HepG2 (cell line): ENCODE measurements at regions not wholly inside any gene's neighbourhood (a gene's known extent, or its start where the extent isn't known, plus 50 kb on each side); places are given as distances from the start of the nearest gene placed in this dataset.

ENCODE experiments used
- ATAC-seq: fragments of 200-7000 bp; cut with Tn5 transposase; 3 replicates; pipeline ENCODE4 v1.9.1; 2020; ENCODE audit warnings: mild to moderate bottlenecking, moderate library complexity
- BruUV-seq: library from RNA; stranded (reverse); fragments of 400-500 nt; replicated peaks from 2 replicates; lab custom pipeline; 2021; lab: Mats Ljungman, UMichigan
- CTCF ChIA-PET: fragments of 300-600 bp; formaldehyde crosslinking; extraction: SDS; loops from one replicate; lab custom pipeline; 2021; ENCODE audit warnings: low total read pairs, inconsistent platforms, low intra/inter-chr PET ratio; lab: Yijun Ruan, JAX
- POLR2A ChIA-PET: fragments of 350-600 bp; sonication (Branson Sonifier 250); formaldehyde crosslinking; loops from one replicate; lab custom pipeline; 2020; ENCODE audit warnings: antibody characterized with exemption, inconsistent platforms; lab: Yijun Ruan, JAX
- DNase-seq: peaks from one replicate; pipeline ENCODE4 v3.0.0-alpha.2; 2015; ENCODE audit warnings: low spot score
- FAIRE-seq: peaks from 3 replicates; lab custom pipeline; 2011; peaks lifted over from hg19 to GRCh38; lab: Jason Lieb, UNC
- H2AFZ ChIP-seq: one replicate; pipeline ENCODE4 v1.6.1; 2011; ENCODE audit warnings: low read length, inconsistent platforms
- H3K27ac ChIP-seq: fragments of 300-600 bp; 3 replicates; pipeline ENCODE4 v1.8.0; 2011; ENCODE audit warnings: mixed run types, mild to moderate bottlenecking, mixed read lengths, low read length, inconsistent platforms; ENCODE audit not compliant: insufficient read depth; ENCODE audit errors: extremely low read length
- H3K27me3 ChIP-seq, 2 experiments: fragments of 200-600 bp in 1 of 2; 2 replicates in 1 of 2; 3 replicates in 1 of 2; pipeline versions ENCODE4 v1.6.0 to v1.8.0; 2011; ENCODE audit warnings: low read length in 2 of 2, mild to moderate bottlenecking in 2 of 2, moderate library complexity in 2 of 2, inconsistent platforms in 1 of 2; ENCODE audit not compliant: insufficient read depth in 2 of 2, control insufficient read depth in 1 of 2
- H3K36me3 ChIP-seq, 2 experiments: fragments of 200-600 bp in 1 of 2; replicated peaks in 1 of 2; 2 replicates in 1 of 2; 3 replicates in 1 of 2; pipeline versions ENCODE4 v1.5.1 to v1.8.0; 2011; ENCODE audit warnings: low read length in 2 of 2, inconsistent platforms in 1 of 2; ENCODE audit not compliant: insufficient read depth in 2 of 2, control insufficient read depth in 1 of 2
- H3K4me1 ChIP-seq: 2 replicates; pipeline ENCODE4 v1.5.1; 2012; ENCODE audit warnings: low read length, inconsistent platforms; ENCODE audit not compliant: insufficient read depth
- H3K4me2 ChIP-seq: 2 replicates; pipeline ENCODE4 v1.6.0; 2011; ENCODE audit warnings: low read depth, low read length, inconsistent platforms
- H3K4me3 ChIP-seq, 3 experiments: fragments of 200-600 bp in 1 of 3; sonication (generic), shearing (Covaris generic) in 1 of 3; replicated peaks in 1 of 3; 2 replicates each; pipeline ENCODE4 v1.5.1; 2011 to 2016; ENCODE audit warnings: low read length in 3 of 3, inconsistent platforms in 2 of 3, low read depth in 2 of 3, mild to moderate bottlenecking in 2 of 3, control low read depth in 1 of 3, mixed read lengths in 1 of 3; ENCODE audit not compliant: insufficient read depth in 1 of 3
- H3K79me2 ChIP-seq: one replicate; pipeline ENCODE4 v1.6.1; 2011; ENCODE audit warnings: low read length, inconsistent platforms; ENCODE audit not compliant: insufficient read depth
- H3K9ac ChIP-seq: 2 replicates; pipeline ENCODE4 v1.6.0; 2011; ENCODE audit warnings: mild to moderate bottlenecking, low read depth, low read length, inconsistent platforms; ENCODE audit not compliant: insufficient read depth
- H3K9me3 ChIP-seq: 2 replicates; pipeline ENCODE4 v1.5.1; 2012; ENCODE audit warnings: mild to moderate bottlenecking, low read length
- H4K20me1 ChIP-seq: 2 replicates; pipeline ENCODE4 v1.6.0; 2011; ENCODE audit warnings: inconsistent platforms, mild to moderate bottlenecking, low read length, moderate library complexity; ENCODE audit not compliant: insufficient read depth
- MTF2 ChIP-seq: sonication (generic); formaldehyde crosslinking; IDR thresholded peaks from 2 replicates; pipeline ENCODE4 v1.5.0; 2020; ENCODE audit warnings: missing genetic modification reagents, borderline replicate concordance
- NFE2L2 ChIP-seq: fragments of 150-350 bp; IDR thresholded peaks from 2 replicates; pipeline ENCODE4 v1.6.1; 2014; ENCODE audit warnings: low read length
- RFXAP ChIP-seq: sonication (generic); formaldehyde crosslinking; IDR thresholded peaks from 2 replicates; pipeline ENCODE4 v1.4.0; 2020; ENCODE audit warnings: missing genetic modification reagents, borderline replicate concordance
- SALL1 ChIP-seq: sonication (generic); formaldehyde crosslinking; IDR thresholded peaks from 2 replicates; pipeline ENCODE4 v1.8.0; 2022; ENCODE audit warnings: mild to moderate bottlenecking, missing genetic modification reagents
- SMYD3 ChIP-seq: sonication (generic); formaldehyde crosslinking; IDR thresholded peaks from 2 replicates; pipeline ENCODE4 v1.8.1; 2023; ENCODE audit warnings: mild to moderate bottlenecking, missing genetic modification reagents
- SRF ChIP-seq: IDR thresholded peaks from 2 replicates; pipeline ENCODE4 v1.6.1; 2011; ENCODE audit warnings: mild to moderate bottlenecking, low read depth, low read length, moderate library complexity
- ZNF101 ChIP-seq: sonication (generic); formaldehyde crosslinking; IDR thresholded peaks from 2 replicates; pipeline ENCODE4 v1.4.0; 2020; ENCODE audit warnings: mild to moderate bottlenecking, low read depth, missing genetic modification reagents, borderline replicate concordance
- ZNF317 ChIP-seq: sonication (generic); formaldehyde crosslinking; IDR thresholded peaks from 2 replicates; pipeline ENCODE4 v1.5.0; 2020; ENCODE audit warnings: mild to moderate bottlenecking, missing genetic modification reagents
- ZNF329 ChIP-seq: sonication (generic); formaldehyde crosslinking; IDR thresholded peaks from 2 replicates; pipeline ENCODE4 v1.9.0; 2021; ENCODE audit warnings: low read depth, mild to moderate bottlenecking, missing genetic modification reagents
- ZNF333 ChIP-seq: sonication (generic); formaldehyde crosslinking; IDR thresholded peaks from 2 replicates; pipeline ENCODE4 v1.4.0; 2020; ENCODE audit warnings: mild to moderate bottlenecking, missing genetic modification reagents, borderline replicate concordance
- ZNF510 ChIP-seq: sonication (generic); formaldehyde crosslinking; IDR thresholded peaks from 2 replicates; pipeline ENCODE4 v1.4.0; 2020; ENCODE audit warnings: low read depth, mild to moderate bottlenecking, missing genetic modification reagents
- ZNF775 ChIP-seq: sonication (generic); formaldehyde crosslinking; IDR thresholded peaks from 2 replicates; pipeline ENCODE4 v1.4.0; 2020; ENCODE audit warnings: missing genetic modification reagents, mild to moderate bottlenecking, moderate library complexity, borderline replicate concordance
- WGBS: methylation state at CpG from one replicate; pipeline ENCODE4 v1.1.6; 2017; ENCODE audit warnings: low lambda C conversion rate; 5-methylcytosine and 5-hydroxymethylcytosine counted together
- in situ Hi-C: cut with HindIII; loops from 2 replicates; pipeline ENCODE4 v1.10.0; 2017; ENCODE audit warnings: low pct_unique_long_range_greater_than_20kb; ENCODE audit not compliant: extremely low pct_ligation_motif_present
- intact Hi-C: fragments of 100-400 bp; cut with micrococcal nuclease; formaldehyde crosslinking; loops from one replicate; pipeline ENCODE4 v1.10.0; 2022; ENCODE audit not compliant: unreplicated experiment
- TF ChIP-seq, protein P1 (sequence below): IDR thresholded peaks from 2 replicates; pipeline ENCODE4 v1.6.1; 2016; ENCODE audit warnings: missing compliant biosample characterization, missing genetic modification reagents, borderline replicate concordance
- TF ChIP-seq, protein P2 (sequence below): sonication (generic); formaldehyde crosslinking; IDR thresholded peaks from 2 replicates; pipeline ENCODE4 v1.8.0; 2022; ENCODE audit warnings: mild to moderate bottlenecking, missing genetic modification reagents, borderline replicate concordance

DNA sequence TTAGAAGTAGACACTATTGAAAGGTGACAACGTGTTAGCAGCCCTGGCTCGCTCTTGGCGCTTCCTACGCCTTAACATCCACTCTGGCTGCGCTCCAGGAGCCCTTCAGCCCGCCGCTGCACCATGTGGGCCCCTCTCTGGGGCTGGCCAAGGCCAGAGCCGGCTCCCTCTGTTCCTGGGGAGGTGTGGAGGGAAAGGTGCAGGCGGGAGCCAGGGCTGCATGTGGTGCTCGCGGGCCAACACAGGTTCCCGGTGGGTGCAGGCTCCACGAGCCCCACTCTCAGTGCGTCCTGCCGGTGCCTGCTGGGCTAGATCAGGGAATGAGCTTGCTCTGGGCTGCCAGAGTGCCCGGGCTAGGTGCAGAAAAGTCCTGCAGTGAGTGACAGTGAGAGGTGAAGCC, 1284.3 kb downstream of the OLFM4 start:
- ChIA-PET CTCF (no interaction called here), POLR2A (no interaction called here)
- ATAC-seq (no peak), DNase-seq (no peak), FAIRE-seq (no peak)
- WGBS, result 44% methylated on average over 5 of the region's 16 CpGs
- Histone ChIP-seq H3K4me2 (no peak overlapping the region), H3K27ac (no peak overlapping the region), H3K9ac (no peak overlapping the region), H3K4me1 (no peaks in the 10 kb centered on the region), H2AFZ (no peak overlapping the region), H4K20me1 (no peaks in the 10 kb centered on the region), H3K9me3 (peaks cover 36% of the 10 kb centered on the region; the same call in 1 of the 2 replicates), H3K36me3 (no peaks in the 10 kb centered on the region), H3K27me3 (no peaks in the 10 kb centered on the region), H3K79me2 (no peaks in the 10 kb centered on the region), H3K4me3 (no peak overlapping the region)
- no peak for TF ChIP-seq NFE2L2
- TF ChIP-seq ZNF317 (CRISPR knock-in tag), result no peak
- no peak for TF ChIP-seq ZNF510 (CRISPR knock-in tag)
- TF ChIP-seq SRF, result no peak
- TF ChIP-seq, protein P1, sequence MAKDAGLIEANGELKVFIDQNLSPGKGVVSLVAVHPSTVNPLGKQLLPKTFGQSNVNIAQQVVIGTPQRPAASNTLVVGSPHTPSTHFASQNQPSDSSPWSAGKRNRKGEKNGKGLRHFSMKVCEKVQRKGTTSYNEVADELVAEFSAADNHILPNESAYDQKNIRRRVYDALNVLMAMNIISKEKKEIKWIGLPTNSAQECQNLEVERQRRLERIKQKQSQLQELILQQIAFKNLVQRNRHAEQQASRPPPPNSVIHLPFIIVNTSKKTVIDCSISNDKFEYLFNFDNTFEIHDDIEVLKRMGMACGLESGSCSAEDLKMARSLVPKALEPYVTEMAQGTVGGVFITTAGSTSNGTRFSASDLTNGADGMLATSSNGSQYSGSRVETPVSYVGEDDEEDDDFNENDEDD (CRISPR knock-in tag), result no peak
- in situ Hi-C loops, result no loop called here
- BruUV-seq, result no TSS peak
- intact Hi-C loops, result no loop called here

DNA sequence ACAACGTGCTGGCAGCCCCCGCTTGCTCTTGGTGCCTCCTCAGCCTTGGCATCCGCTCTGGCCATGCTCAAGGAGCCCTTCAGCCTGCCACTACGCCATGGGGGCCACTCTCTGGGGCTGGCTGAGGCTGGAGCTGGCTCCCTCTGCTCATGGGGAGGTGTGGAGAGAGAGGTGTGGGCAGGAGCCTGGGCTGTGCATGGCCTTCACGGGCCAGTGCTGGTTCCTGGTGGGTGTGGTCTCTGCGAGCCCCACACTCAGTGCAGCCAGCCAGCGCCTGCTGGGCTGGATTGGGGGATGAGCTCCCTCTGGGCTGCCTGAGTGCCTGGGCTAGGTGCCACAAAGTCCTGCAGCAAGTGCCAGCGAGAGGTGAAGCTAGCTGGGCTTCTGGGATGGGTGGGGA, 1289.1 kb downstream of the OLFM4 start:
- intact Hi-C loops (no loop called here), in situ Hi-C loops (no loop called here)
- DNase-seq (no peak), FAIRE-seq (no peak), ATAC-seq (no peak)
- ChIA-PET POLR2A (no interaction called here), CTCF (no interaction called here)
- no peak overlapping the region for H2AFZ ChIP-seq
- no peaks in the 10 kb centered on the region for H4K20me1 ChIP-seq
- no peaks in the 10 kb centered on the region for H3K79me2 ChIP-seq
- H3K9ac ChIP-seq, result no peak overlapping the region
- TF ChIP-seq ZNF775 (CRISPR knock-in tag), result no peak
- no peak for TF ChIP-seq ZNF329
- TF ChIP-seq, protein P2, sequence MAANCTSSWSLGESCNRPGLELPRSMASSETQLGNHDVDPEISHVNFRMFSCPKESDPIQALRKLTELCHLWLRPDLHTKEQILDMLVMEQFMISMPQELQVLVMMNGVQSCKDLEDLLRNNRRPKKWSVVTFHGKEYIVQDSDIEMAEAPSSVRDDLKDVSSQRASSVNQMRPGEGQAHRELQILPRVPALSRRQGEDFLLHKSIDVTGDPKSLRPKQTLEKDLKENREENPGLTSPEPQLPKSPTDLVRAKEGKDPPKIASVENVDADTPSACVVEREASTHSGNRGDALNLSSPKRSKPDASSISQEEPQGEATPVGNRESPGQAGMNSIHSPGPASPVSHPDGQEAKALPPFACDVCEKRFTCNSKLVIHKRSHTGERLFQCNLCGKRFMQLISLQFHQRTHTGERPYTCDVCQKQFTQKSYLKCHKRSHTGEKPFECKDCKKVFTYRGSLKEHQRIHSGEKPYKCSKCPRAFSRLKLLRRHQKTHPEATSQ (CRISPR knock-in tag), result no peak
- no peak for TF ChIP-seq RFXAP
- no peak for TF ChIP-seq ZNF333 (CRISPR knock-in tag)
- no peak for TF ChIP-seq SMYD3 (CRISPR knock-in tag)
- no peak for TF ChIP-seq ZNF101 (CRISPR knock-in tag)
- no peak for TF ChIP-seq MTF2 (CRISPR knock-in tag)
- no peak for TF ChIP-seq ZNF510 (CRISPR knock-in tag)
- no peak for TF ChIP-seq SALL1
- peaks cover 53% of the 10 kb centered on the region for H3K9me3 ChIP-seq
- H3K27me3 ChIP-seq, result no peaks in the 10 kb centered on the region
- H3K4me2 ChIP-seq, result no peak overlapping the region
- H3K27ac ChIP-seq, result no peak overlapping the region
- H3K4me3 ChIP-seq, result no peak overlapping the region
- no peaks in the 10 kb centered on the region for H3K36me3 ChIP-seq
- WGBS, result 8% methylated on average over 2 of the region's 8 CpGs
- no peaks in the 10 kb centered on the region for H3K4me1 ChIP-seq
- no TSS peak for BruUV-seq
